Activated T-cell treated with anti-CD3 and anti-CD28 coated beads, Interleukin-2, amount 50 U/mL, for 72 hours (primary cell): ENCODE measurements at regions not wholly inside any gene's neighbourhood (a gene's known extent, or its start where the extent isn't known, plus 50 kb on each side); places are given as distances from the start of the nearest gene placed in this dataset.
"Not testable (repeated sequence)": the region's sequence is repeated elsewhere in the genome, so short reads cannot be mapped to it uniquely, and the experiment has no call there.

ENCODE experiments used
- ATAC-seq, 2 donors: fragments of 150-1000 bp; cut with Tn5 transposase; replicated peaks in 1 of 2; 2 replicates each; pipeline ENCODE4 v1.10.0; 2021; ENCODE audit warnings: moderate library complexity in 2 of 2, mild to moderate bottlenecking in 1 of 2
- DNase-seq, 2 donors: peaks; one replicate each; pipeline ENCODE4 v3.0.0; 2021 to 2022; ENCODE audit warnings: mixed read lengths in 1 of 2
- H3K27ac Mint-ChIP-seq: one replicate; pipeline ENCODE4 v1.8.0; 2022; ENCODE audit warnings: mild to moderate bottlenecking, moderate library complexity, mixed read lengths
- H3K27me3 Mint-ChIP-seq: one replicate; pipeline ENCODE4 v1.8.0; 2022; ENCODE audit warnings: low read depth, mixed read lengths
- H3K36me3 Mint-ChIP-seq, 2 donors: one replicate each; pipeline ENCODE4 v1.8.0; 2022; ENCODE audit warnings: mixed read lengths in 2 of 2, mild to moderate bottlenecking in 1 of 2; ENCODE audit not compliant: insufficient read depth in 2 of 2
- H3K4me1 Mint-ChIP-seq: one replicate; pipeline ENCODE4 v1.8.0; 2022; ENCODE audit warnings: low read depth, mixed read lengths
- H3K4me3 Mint-ChIP-seq, 2 donors: one replicate each; pipeline ENCODE4 v1.8.0; 2022; ENCODE audit warnings: mild to moderate bottlenecking in 2 of 2, mixed read lengths in 2 of 2, moderate library complexity in 2 of 2
- H3K9me3 Mint-ChIP-seq, 2 donors: one replicate each; pipeline ENCODE4 v1.8.0; 2022; ENCODE audit warnings: mixed read lengths in 2 of 2

GRCh38 chr5:152694231-152694630 lies 289.2 kb upstream of the NMUR2 start:
- Mint-ChIP-seq H3K4me1 (no peaks in the 10 kb centered on the region), H3K4me3 (no peak overlapping the region), H3K27ac (no peak overlapping the region), H3K9me3 (peaks cover 2% of the 10 kb centered on the region in 2 donors), H3K27me3 (no peaks in the 10 kb centered on the region), H3K36me3 (no peaks in the 10 kb centered on the region)
- ATAC-seq (no peak), DNase-seq (no peak)

- H3K27ac Mint-ChIP-seq: no peak overlapping the region
- H3K4me3 Mint-ChIP-seq: no peak overlapping the region
- ATAC-seq (no peak), DNase-seq (no peak)
- no peaks in the 10 kb centered on the region for H3K36me3 Mint-ChIP-seq
- H3K4me1 Mint-ChIP-seq: no peaks in the 10 kb centered on the region
- peaks cover 4 to 5% of the 10 kb centered on the region in 2 donors for H3K9me3 Mint-ChIP-seq
- H3K27me3 Mint-ChIP-seq: no peaks in the 10 kb centered on the region
These were observed 296.3 kb upstream of the NMUR2 start for GRCh38 chr5:152701305-152701949.

GRCh38 chr5:152704286-152704685 lies 299.2 kb upstream of the NMUR2 start:
- no peaks in the 10 kb centered on the region for H3K27me3 Mint-ChIP-seq
- H3K4me3 Mint-ChIP-seq: no peak overlapping the region
- no peaks in the 10 kb centered on the region for H3K4me1 Mint-ChIP-seq
- ATAC-seq (no peak), DNase-seq (no peak)
- no peaks in the 10 kb centered on the region for H3K36me3 Mint-ChIP-seq
- no peak overlapping the region for H3K27ac Mint-ChIP-seq
- peaks cover 3 to 5% of the 10 kb centered on the region in 2 donors for H3K9me3 Mint-ChIP-seq

- Mint-ChIP-seq H3K27ac (no peak overlapping the region), H3K27me3 (no peaks in the 10 kb centered on the region), H3K4me1 (no peaks in the 10 kb centered on the region), H3K9me3 (peaks cover 1 to 2% of the 10 kb centered on the region in 2 donors), H3K36me3 (no peaks in the 10 kb centered on the region), H3K4me3 (no peak overlapping the region)
- DNase-seq (no peak), ATAC-seq (no peak)
These were observed 306.8 kb upstream of the NMUR2 start for GRCh38 chr5:152711801-152712388.

- no peak overlapping the region for H3K27ac Mint-ChIP-seq
- no peaks in the 10 kb centered on the region for H3K27me3 Mint-ChIP-seq
- ATAC-seq: no peak
- H3K36me3 Mint-ChIP-seq: no peaks in the 10 kb centered on the region
- no peak for DNase-seq
- no peak overlapping the region for H3K4me3 Mint-ChIP-seq
- H3K9me3 Mint-ChIP-seq: peaks cover 3 to 5% of the 10 kb centered on the region in 2 donors
- no peaks in the 10 kb centered on the region for H3K4me1 Mint-ChIP-seq
These were observed 312.3 kb upstream of the NMUR2 start for GRCh38 chr5:152717393-152717792.

- H3K36me3 Mint-ChIP-seq: no peaks in the 10 kb centered on the region
- ATAC-seq: no peak
- peaks cover 5 to 12% of the 10 kb centered on the region in 2 donors for H3K9me3 Mint-ChIP-seq
- H3K27me3 Mint-ChIP-seq: no peaks in the 10 kb centered on the region
- no peak for DNase-seq
- no peak overlapping the region for H3K27ac Mint-ChIP-seq
- no peak overlapping the region for H3K4me3 Mint-ChIP-seq
- H3K4me1 Mint-ChIP-seq: no peaks in the 10 kb centered on the region
These were observed 318.4 kb upstream of the NMUR2 start for GRCh38 chr5:152723482-152723881.

GRCh38 chr5:152730176-152730575 lies 325.1 kb upstream of the NMUR2 start:
- no peak overlapping the region for H3K4me3 Mint-ChIP-seq
- no peaks in the 10 kb centered on the region for H3K27me3 Mint-ChIP-seq
- ATAC-seq (no peak), DNase-seq (no peak)
- H3K36me3 Mint-ChIP-seq: no peaks in the 10 kb centered on the region
- no peaks in the 10 kb centered on the region for H3K4me1 Mint-ChIP-seq
- H3K27ac Mint-ChIP-seq: no peak overlapping the region
- peaks cover 0 to 2% of the 10 kb centered on the region in 2 donors for H3K9me3 Mint-ChIP-seq

- ATAC-seq (no peak), DNase-seq (no peak)
- no peaks in the 10 kb centered on the region for H3K27me3 Mint-ChIP-seq
- no peak overlapping the region for H3K4me3 Mint-ChIP-seq
- H3K9me3 Mint-ChIP-seq: peaks cover 13 to 14% of the 10 kb centered on the region in 2 donors
- no peak overlapping the region for H3K27ac Mint-ChIP-seq
- no peaks in the 10 kb centered on the region for H3K4me1 Mint-ChIP-seq
- H3K36me3 Mint-ChIP-seq: no peaks in the 10 kb centered on the region
These were observed 331.8 kb upstream of the NMUR2 start for GRCh38 chr5:152736906-152737305.

- ATAC-seq: no peak
- no peak overlapping the region for H3K27ac Mint-ChIP-seq
- DNase-seq: no peak
- H3K36me3 Mint-ChIP-seq: no peaks in the 10 kb centered on the region
- no peaks in the 10 kb centered on the region for H3K4me1 Mint-ChIP-seq
- peaks cover 14 to 15% of the 10 kb centered on the region in 2 donors for H3K9me3 Mint-ChIP-seq
- H3K4me3 Mint-ChIP-seq: no peak overlapping the region
- H3K27me3 Mint-ChIP-seq: no peaks in the 10 kb centered on the region
These were observed 334.8 kb upstream of the NMUR2 start for GRCh38 chr5:152739916-152740315.

GRCh38 chr5:152741126-152741525 lies 336.0 kb upstream of the NMUR2 start:
- not testable (repeated sequence) for DNase-seq, H3K4me3 Mint-ChIP-seq, H3K4me1 Mint-ChIP-seq, H3K27ac Mint-ChIP-seq, ATAC-seq, H3K36me3 Mint-ChIP-seq, H3K27me3 Mint-ChIP-seq
- peaks cover 13 to 15% of the 10 kb centered on the region in 2 donors for H3K9me3 Mint-ChIP-seq

- not testable (repeated sequence) for H3K4me1 Mint-ChIP-seq, H3K27me3 Mint-ChIP-seq, H3K36me3 Mint-ChIP-seq, H3K27ac Mint-ChIP-seq, H3K4me3 Mint-ChIP-seq, ATAC-seq, DNase-seq
- peaks cover 8 to 12% of the 10 kb centered on the region in 2 donors for H3K9me3 Mint-ChIP-seq
These were observed 382.7 kb upstream of the NMUR2 start for GRCh38 chr5:152787709-152788217.

GRCh38 chr5:152801886-152802285 lies 396.8 kb upstream of the NMUR2 start:
- H3K27ac Mint-ChIP-seq: no peak overlapping the region
- no peak overlapping the region for H3K4me3 Mint-ChIP-seq
- peaks cover 1 to 4% of the 10 kb centered on the region in 2 donors for H3K9me3 Mint-ChIP-seq
- no peak for DNase-seq
- no peaks in the 10 kb centered on the region for H3K36me3 Mint-ChIP-seq
- H3K27me3 Mint-ChIP-seq: no peaks in the 10 kb centered on the region
- no peaks in the 10 kb centered on the region for H3K4me1 Mint-ChIP-seq
- ATAC-seq: no peak

GRCh38 chr5:152804179-152804578 lies 399.1 kb upstream of the NMUR2 start:
- Mint-ChIP-seq H3K27ac (no peak overlapping the region), H3K9me3 (peaks cover 1 to 2% of the 10 kb centered on the region in 2 donors), H3K36me3 (no peaks in the 10 kb centered on the region), H3K27me3 (no peaks in the 10 kb centered on the region), H3K4me1 (no peaks in the 10 kb centered on the region), H3K4me3 (no peak overlapping the region)
- DNase-seq (no peak), ATAC-seq (no peak)

GRCh38 chr5:152811988-152812387 lies 406.9 kb upstream of the NMUR2 start:
- no peaks in the 10 kb centered on the region for H3K36me3 Mint-ChIP-seq
- H3K9me3 Mint-ChIP-seq: peaks cover 6% of the 10 kb centered on the region in 2 donors
- no peak overlapping the region for H3K4me3 Mint-ChIP-seq
- DNase-seq: no peak
- H3K27me3 Mint-ChIP-seq: no peaks in the 10 kb centered on the region
- H3K4me1 Mint-ChIP-seq: no peaks in the 10 kb centered on the region
- no peak overlapping the region for H3K27ac Mint-ChIP-seq
- ATAC-seq: no peak
